Loucy (cell line): ENCODE measurements at regions not wholly inside any gene's neighbourhood (a gene's known extent, or its start where the extent isn't known, plus 50 kb on each side); places are given as distances from the start of the nearest gene placed in this dataset.

Source experiments
- H2AFZ ChIP-seq: fragments of 200-600 bp; sonication (generic); 2 replicates; pipeline ENCODE4 v1.6.0; 2016; ENCODE audit warnings: antibody characterized with exemption, mild to moderate bottlenecking, low read length, moderate library complexity
- H3F3A ChIP-seq: fragments of 200-600 bp; 2 replicates; pipeline ENCODE4 v1.6.0; 2016; ENCODE audit warnings: antibody characterized with exemption, low read depth, mild to moderate bottlenecking
- H3K27me3 ChIP-seq: fragments of 200-600 bp; sonication (generic); 2 replicates; pipeline ENCODE4 v1.6.1; 2014; ENCODE audit warnings: low read length, mild to moderate bottlenecking; ENCODE audit not compliant: insufficient read depth, poor library complexity, severe bottlenecking
- H3K36me3 ChIP-seq: fragments of 200-600 bp; sonication (generic); 2 replicates; pipeline ENCODE4 v1.6.1; 2016; ENCODE audit warnings: low read length; ENCODE audit not compliant: insufficient read depth
- H3K4me1 ChIP-seq: fragments of 200-600 bp; sonication (generic); 2 replicates; pipeline ENCODE4 v1.5.1; 2014; ENCODE audit warnings: low read length, mild to moderate bottlenecking; ENCODE audit not compliant: insufficient read depth, poor library complexity, severe bottlenecking
- H3K4me2 ChIP-seq: fragments of 200-600 bp; sonication (generic); 2 replicates; pipeline ENCODE4 v1.6.0; 2014; ENCODE audit warnings: antibody characterized with exemption, low read length, low read depth, mild to moderate bottlenecking; ENCODE audit not compliant: poor library complexity, severe bottlenecking
- H3K4me3 ChIP-seq: fragments of 200-600 bp; sonication (generic); 2 replicates; pipeline ENCODE4 v1.5.1; 2014; ENCODE audit warnings: low read length, mild to moderate bottlenecking, mixed read lengths; ENCODE audit not compliant: poor library complexity, severe bottlenecking
- H3K79me2 ChIP-seq: fragments of 200-600 bp; sonication (generic); 2 replicates; pipeline ENCODE4 v1.6.1; 2014; ENCODE audit warnings: low read length; ENCODE audit not compliant: insufficient read depth
- H3K9ac ChIP-seq: fragments of 200-600 bp; sonication (generic); 2 replicates; pipeline ENCODE4 v1.6.0; 2014; ENCODE audit warnings: mild to moderate bottlenecking, low read depth, low read length, moderate library complexity; ENCODE audit not compliant: poor library complexity, severe bottlenecking
- H3K9me2 ChIP-seq: fragments of 200-600 bp; sonication (generic); replicated peaks from 2 replicates; pipeline ENCODE4 v1.6.1; 2016; ENCODE audit warnings: low read depth, low read length, mixed read lengths
- H3K9me3 ChIP-seq: fragments of 200-600 bp; sonication (generic); 2 replicates; pipeline ENCODE4 v1.6.1; 2014; ENCODE audit warnings: mild to moderate bottlenecking, antibody characterized with exemption, low read length, low read depth; ENCODE audit not compliant: insufficient read depth
- H4K20me1 ChIP-seq: fragments of 200-600 bp; sonication (generic); 2 replicates; pipeline ENCODE4 v1.6.0; 2014; ENCODE audit warnings: antibody characterized with exemption, low read length, mild to moderate bottlenecking; ENCODE audit not compliant: insufficient read depth, poor library complexity, severe bottlenecking
- CTCF ChIP-seq: fragments of 200-600 bp; sonication (generic); conservative IDR thresholded peaks from 2 replicates; pipeline ENCODE4 v1.5.1; 2014; ENCODE audit warnings: mild to moderate bottlenecking, antibody characterized with exemption, low read length
- EZH2phosphoT487 ChIP-seq: fragments of 200-600 bp; IDR thresholded peaks from 2 replicates; pipeline ENCODE4 v1.6.1; 2018; ENCODE audit warnings: antibody characterized with exemption, mild to moderate bottlenecking, moderate library complexity, borderline replicate concordance

GRCh38 chr11:91673705-91674104 lies 550.9 kb upstream of the FAT3 start:
- H3K27me3 ChIP-seq: no peaks in the 10 kb centered on the region
- no peaks in the 10 kb centered on the region for H3F3A ChIP-seq
- no peak overlapping the region for H3K9ac ChIP-seq
- no peak overlapping the region for H3K4me2 ChIP-seq
- no peak overlapping the region for H2AFZ ChIP-seq
- no peaks in the 10 kb centered on the region for H3K9me3 ChIP-seq
- no peaks in the 10 kb centered on the region for H3K9me2 ChIP-seq
- no peak overlapping the region for H3K4me3 ChIP-seq
- no peaks in the 10 kb centered on the region for H3K79me2 ChIP-seq
- no peaks in the 10 kb centered on the region for H3K4me1 ChIP-seq
- TF ChIP-seq EZH2phosphoT487 (no peak), CTCF (no peak)
- no peaks in the 10 kb centered on the region for H4K20me1 ChIP-seq
- no peaks in the 10 kb centered on the region for H3K36me3 ChIP-seq

GRCh38 chr11:91664521-91664920 lies 560.1 kb upstream of the FAT3 start:
- Histone ChIP-seq H3K79me2 (no peaks in the 10 kb centered on the region), H3K4me1 (no peaks in the 10 kb centered on the region), H4K20me1 (no peaks in the 10 kb centered on the region), H3K9me3 (no peaks in the 10 kb centered on the region), H3K27me3 (no peaks in the 10 kb centered on the region), H3K4me2 (no peak overlapping the region), H3K9me2 (no peaks in the 10 kb centered on the region), H3K9ac (no peak overlapping the region), H3F3A (no peaks in the 10 kb centered on the region), H2AFZ (no peak overlapping the region), H3K36me3 (no peaks in the 10 kb centered on the region), H3K4me3 (no peak overlapping the region)
- TF ChIP-seq EZH2phosphoT487 (no peak), CTCF (no peak)

GRCh38 chr11:91660036-91660435 lies 564.6 kb upstream of the FAT3 start:
- Histone ChIP-seq H3K9ac (no peak overlapping the region), H3K27me3 (no peaks in the 10 kb centered on the region), H3K4me2 (no peak overlapping the region), H4K20me1 (no peaks in the 10 kb centered on the region), H3K9me2 (no peaks in the 10 kb centered on the region), H3F3A (no peaks in the 10 kb centered on the region), H3K9me3 (no peaks in the 10 kb centered on the region), H3K79me2 (no peaks in the 10 kb centered on the region), H2AFZ (no peak overlapping the region), H3K36me3 (no peaks in the 10 kb centered on the region), H3K4me1 (no peaks in the 10 kb centered on the region), H3K4me3 (no peak overlapping the region)
- TF ChIP-seq CTCF (no peak), EZH2phosphoT487 (no peak)
